ENCODE measurements at regions not wholly inside any gene's neighbourhood (a gene's known extent, or its start where the extent isn't known, plus 50 kb on each side); places are given as distances from the start of the nearest gene placed in this dataset.

- no peak for DNase-seq
- TF ChIP-seq, protein P1, sequence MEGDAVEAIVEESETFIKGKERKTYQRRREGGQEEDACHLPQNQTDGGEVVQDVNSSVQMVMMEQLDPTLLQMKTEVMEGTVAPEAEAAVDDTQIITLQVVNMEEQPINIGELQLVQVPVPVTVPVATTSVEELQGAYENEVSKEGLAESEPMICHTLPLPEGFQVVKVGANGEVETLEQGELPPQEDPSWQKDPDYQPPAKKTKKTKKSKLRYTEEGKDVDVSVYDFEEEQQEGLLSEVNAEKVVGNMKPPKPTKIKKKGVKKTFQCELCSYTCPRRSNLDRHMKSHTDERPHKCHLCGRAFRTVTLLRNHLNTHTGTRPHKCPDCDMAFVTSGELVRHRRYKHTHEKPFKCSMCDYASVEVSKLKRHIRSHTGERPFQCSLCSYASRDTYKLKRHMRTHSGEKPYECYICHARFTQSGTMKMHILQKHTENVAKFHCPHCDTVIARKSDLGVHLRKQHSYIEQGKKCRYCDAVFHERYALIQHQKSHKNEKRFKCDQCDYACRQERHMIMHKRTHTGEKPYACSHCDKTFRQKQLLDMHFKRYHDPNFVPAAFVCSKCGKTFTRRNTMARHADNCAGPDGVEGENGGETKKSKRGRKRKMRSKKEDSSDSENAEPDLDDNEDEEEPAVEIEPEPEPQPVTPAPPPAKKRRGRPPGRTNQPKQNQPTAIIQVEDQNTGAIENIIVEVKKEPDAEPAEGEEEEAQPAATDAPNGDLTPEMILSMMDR (IDR thresholded peaks at IDR 0.05) = no peak
- TF ChIP-seq POLR2A (IDR thresholded peaks at IDR 0.05) (no peak), POLR2AphosphoS5 (IDR thresholded peaks at IDR 0.05) (no peak), EP300 (IDR thresholded peaks at IDR 0.05; ENCODE audit: low read depth) (no peak)
- Histone ChIP-seq H3K4me1 (no peaks in the 10 kb centered on the region), H3K27ac (no peak overlapping the region), H3K4me3 (no peak overlapping the region), H3K9me3 (no peaks in the 10 kb centered on the region), H3K27me3 (no peaks in the 10 kb centered on the region), H3K36me3 (no peaks in the 10 kb centered on the region)
- intact Hi-C loops (cut with DNase I; ENCODE audit: low total_unique reads) (no loop called here), in situ Hi-C loops (cut with MboI; ENCODE audit: low pct_ligation_motif_present in 1 of 4, low pct_unique_long_range_greater_than_20kb in 1 of 4, low sequenced_read_pairs in 3 of 4) (no loop called here)
- 79 to 87% methylated on average over 4 to 6 of the region's 6 CpGs for WGBS, 2 donors (ENCODE audit: low coverage in 1 of 2)
Measured at GRCh38 chr13:87355451-87355850, 315.7 kb upstream of the SLITRK5 start.

DNA sequence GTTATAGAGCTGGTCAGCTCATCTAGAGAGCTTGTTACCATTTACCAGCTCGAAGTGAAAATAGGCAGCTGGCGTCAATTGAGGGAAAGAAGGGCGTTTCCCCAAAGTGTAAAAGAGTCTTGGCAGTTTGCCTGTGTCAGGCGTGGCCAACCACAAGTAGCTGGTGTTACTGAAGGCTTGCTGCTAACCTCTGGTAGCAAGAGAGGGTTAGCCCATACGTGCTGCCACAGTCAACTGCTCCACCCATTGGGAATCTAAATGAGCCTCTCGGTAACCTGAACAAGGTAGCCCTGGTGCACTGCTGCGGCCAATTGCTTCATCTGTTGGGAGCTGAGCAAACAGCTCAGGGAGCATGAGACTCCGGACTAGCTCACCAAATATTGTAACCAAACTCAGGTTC is 314.9 kb upstream of the SLITRK5 start:
- no peak overlapping the region for H3K4me3 ChIP-seq
- TF ChIP-seq EP300 (IDR thresholded peaks at IDR 0.05; ENCODE audit: low read depth) (no peak), POLR2AphosphoS5 (IDR thresholded peaks at IDR 0.05) (no peak), POLR2A (IDR thresholded peaks at IDR 0.05) (no peak)
- TF ChIP-seq, protein P1 (IDR thresholded peaks at IDR 0.05) = no peak
- H3K36me3 ChIP-seq = no peaks in the 10 kb centered on the region
- H3K4me1 ChIP-seq = no peaks in the 10 kb centered on the region
- intact Hi-C loops (cut with DNase I; ENCODE audit: low total_unique reads) (no loop called here), in situ Hi-C loops (cut with MboI; ENCODE audit: low pct_ligation_motif_present in 1 of 4, low pct_unique_long_range_greater_than_20kb in 1 of 4, low sequenced_read_pairs in 3 of 4) (no loop called here)
- no peaks in the 10 kb centered on the region for H3K27me3 ChIP-seq
- WGBS, 2 donors (ENCODE audit: low coverage in 1 of 2) = 49 to 57% methylated on average over 3 to 7 of the region's 8 CpGs
- DNase-seq = no peak
- H3K27ac ChIP-seq = no peak overlapping the region
- H3K9me3 ChIP-seq = no peaks in the 10 kb centered on the region

GRCh38 chr13:87358319-87358718 is 312.9 kb upstream of the SLITRK5 start:
- TF ChIP-seq, protein P1 (IDR thresholded peaks at IDR 0.05) = no peak
- Histone ChIP-seq H3K4me1 (no peaks in the 10 kb centered on the region), H3K36me3 (no peaks in the 10 kb centered on the region), H3K27me3 (no peaks in the 10 kb centered on the region), H3K27ac (no peak overlapping the region), H3K4me3 (no peak overlapping the region), H3K9me3 (no peaks in the 10 kb centered on the region)
- in situ Hi-C loops (cut with MboI; ENCODE audit: low pct_ligation_motif_present in 1 of 4, low pct_unique_long_range_greater_than_20kb in 1 of 4, low sequenced_read_pairs in 3 of 4) (no loop called here), intact Hi-C loops (cut with DNase I; ENCODE audit: low total_unique reads) (no loop called here)
- no peak for DNase-seq

DNA sequence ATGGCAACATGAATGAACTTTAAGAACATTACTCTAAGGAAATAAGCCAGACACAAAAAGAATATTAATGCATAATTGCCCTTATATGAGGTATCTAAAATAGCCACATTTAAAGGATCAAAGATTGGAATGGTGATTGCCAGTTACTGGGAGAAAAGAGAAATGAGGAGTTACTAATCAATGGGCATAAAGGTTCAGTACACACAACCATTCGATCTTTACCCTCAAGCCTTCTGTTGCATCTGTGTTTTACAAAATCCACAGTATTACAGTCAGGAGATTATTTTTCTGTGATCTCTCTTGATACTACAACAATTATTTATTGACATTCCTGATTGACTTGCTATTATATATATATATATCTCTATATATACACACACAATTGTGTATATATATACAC is 310.0 kb upstream of the SLITRK5 start:
- Histone ChIP-seq H3K27ac (no peak overlapping the region), H3K4me3 (no peak overlapping the region), H3K27me3 (no peaks in the 10 kb centered on the region), H3K9me3 (no peaks in the 10 kb centered on the region), H3K36me3 (no peaks in the 10 kb centered on the region), H3K4me1 (no peaks in the 10 kb centered on the region)
- no peak for DNase-seq
- intact Hi-C loops (cut with DNase I; ENCODE audit: low total_unique reads) (no loop called here), in situ Hi-C loops (cut with MboI; ENCODE audit: low pct_ligation_motif_present in 1 of 4, low pct_unique_long_range_greater_than_20kb in 1 of 4, low sequenced_read_pairs in 3 of 4) (no loop called here)
- TF ChIP-seq POLR2A (IDR thresholded peaks at IDR 0.05) (no peak), EP300 (IDR thresholded peaks at IDR 0.05; ENCODE audit: low read depth) (no peak), POLR2AphosphoS5 (IDR thresholded peaks at IDR 0.05) (no peak)
- TF ChIP-seq, protein P1 (IDR thresholded peaks at IDR 0.05) = no peak
- 92 to 100% methylated on average over 1 of the region's 1 CpG for WGBS, 2 donors (ENCODE audit: low coverage in 1 of 2)

Data from transverse colon (tissue), 4 donors.